Sigmoid colon (tissue), 4 donors: ENCODE measurements at regions not wholly inside any gene's neighbourhood (a gene's known extent, or its start where the extent isn't known, plus 50 kb on each side); places are given as distances from the start of the nearest gene placed in this dataset.

Experiments used
- CTCF ChIP-seq, 4 experiments: fragments of 450-650 bp in 3 of 4; fragments of 200-600 bp in 1 of 4; IDR thresholded peaks; one replicate each; pipeline ENCODE4 v1.5.1; 2016 to 2019; ENCODE audit warnings: antibody characterized with exemption in 4 of 4, mild to moderate bottlenecking in 3 of 4, moderate library complexity in 2 of 4
- EP300 ChIP-seq, 4 donors: sonication (generic); formaldehyde crosslinking; IDR thresholded peaks; one replicate each; pipeline ENCODE4 v1.6.1; 2017; ENCODE audit warnings: antibody characterized with exemption in 4 of 4
- POLR2A ChIP-seq, 2 donors: fragments of 450-650 bp; IDR thresholded peaks; one replicate each; pipeline ENCODE4 v1.6.1; 2016; ENCODE audit warnings: antibody characterized with exemption in 2 of 2, mild to moderate bottlenecking in 2 of 2, moderate library complexity in 2 of 2
- POLR2AphosphoS5 ChIP-seq, 4 donors: sonication (generic); formaldehyde crosslinking; IDR thresholded peaks; one replicate each; pipeline ENCODE4 v1.6.1; 2017; ENCODE audit warnings: antibody characterized with exemption in 4 of 4

GRCh38 chr14:104383088-104383995 lies 196.2 kb upstream of the C14orf180 start:
- TF ChIP-seq POLR2AphosphoS5 (IDR thresholded peaks at IDR 0.05) (no peak), EP300 (IDR thresholded peaks at IDR 0.05) (no peak), CTCF (IDR thresholded peaks at IDR 0.05) (no peak), POLR2A (IDR thresholded peaks at IDR 0.05) (no peak)
